Heart left ventricle (tissue), 16 donors: ENCODE measurements at regions not wholly inside any gene's neighbourhood (a gene's known extent, or its start where the extent isn't known, plus 50 kb on each side); places are given as distances from the start of the nearest gene placed in this dataset.
"Not testable (repeated sequence)": the region's sequence is repeated elsewhere in the genome, so short reads cannot be mapped to it uniquely, and the experiment has no call there.

ENCODE experiments used
- ATAC-seq, 4 donors: fragments of 200-7000 bp; cut with Tn5 transposase; one replicate each; pipeline ENCODE4 v1.9.1; 2020 to 2022; ENCODE audit warnings: moderate library complexity in 4 of 4, mild to moderate bottlenecking in 3 of 4, moderate number of reproducible peaks in 1 of 4
- DNase-seq, 5 donors: peaks; one replicate each; pipeline ENCODE4 v3.0.0-alpha.2; 2020
- H3K27ac ChIP-seq, 12 donors: fragments of 200-600 bp; sonication (generic) in 4 of 12; one replicate each; pipeline versions ENCODE4 v1.5.0 to v1.8.0; 2016 to 2022; ENCODE audit warnings: mild to moderate bottlenecking in 2 of 12
- H3K27me3 ChIP-seq, 9 donors: fragments of 200-600 bp; sonication (generic) in 2 of 9; one replicate each; pipeline versions ENCODE4 v1.5.1 to v1.8.0; 2016 to 2022; ENCODE audit warnings: mild to moderate bottlenecking in 3 of 9
- H3K36me3 ChIP-seq, 9 donors: fragments of 200-600 bp; sonication (generic) in 2 of 9; one replicate each; pipeline versions ENCODE4 v1.5.0 to v1.8.0; 2018 to 2022; ENCODE audit warnings: mild to moderate bottlenecking in 2 of 9
- H3K4me1 ChIP-seq, 12 donors: fragments of 200-600 bp; sonication (generic) in 4 of 12; one replicate each; pipeline versions ENCODE4 v1.5.0 to v1.8.0; 2016 to 2022; ENCODE audit warnings: mild to moderate bottlenecking in 3 of 12
- H3K4me3 ChIP-seq, 12 donors: fragments of 200-600 bp; sonication (generic) in 4 of 12; one replicate each; pipeline versions ENCODE4 v1.5.0 to v1.8.0; 2017 to 2022; ENCODE audit warnings: mild to moderate bottlenecking in 9 of 12, moderate library complexity in 4 of 12
- H3K9me3 ChIP-seq, 12 donors: fragments of 200-600 bp; sonication (generic) in 4 of 12; one replicate each; pipeline versions ENCODE4 v1.5.0 to v1.8.0; 2016 to 2022; ENCODE audit warnings: mild to moderate bottlenecking in 1 of 12
- CTCF ChIP-seq, 12 donors: fragments of 200-600 bp; sonication (generic) in 4 of 12; IDR thresholded peaks; one replicate each; pipeline versions ENCODE4 v1.5.0 to v1.8.0; 2018 to 2022; ENCODE audit warnings: antibody characterized with exemption in 12 of 12, mild to moderate bottlenecking in 5 of 12
- POLR2A ChIP-seq, 2 donors: fragments of 450-650 bp; IDR thresholded peaks; one replicate each; pipeline ENCODE4 v1.6.1; 2017; ENCODE audit warnings: antibody characterized with exemption in 2 of 2, mild to moderate bottlenecking in 2 of 2, moderate library complexity in 2 of 2
- WGBS, 4 donors: extraction: QIAGEN DNeasy Blood & Tissue Kit in 2 of 4; methylation state at CpG; one replicate each; pipeline versions ENCODE4 v1.1.5 to v1.1.7; 2013 to 2018; 5-methylcytosine and 5-hydroxymethylcytosine counted together
- intact Hi-C, 10 donors: fragments of 100-400 bp; cut with DNase I; formaldehyde crosslinking; loops; one replicate each; pipeline versions ENCODE4 v1.11.1 to v1.14.2; 2022
- donor health status: ischemic (EF 13 %, LVEDD 7.1; RV severe dilation, severe dysfunction).
- donor health status: healthy with polysubstance abuse.
- donor health status: DM: no; HTN: yes; CAD: no.
- donor health status: DM: no; HTN: no; CAD: no.
- donor health status: ischemic (EF 25% LVEDD 6.9; RV normal size, moderate dysfunction).
- donor health status: ischemic (EF 25% LVEDD 5.7; RV mildly dilated, moderate dysfunction).
- donor health status: healthy.
- donor health status: DM: yes; HTN: yes; CAD: no.
- donor health status: ischemic (EF 35%, LVEDD 5.7; RV mildly dilated, moderate dysfunction).
- donor health status: nonischemic (EF 11% LVEDD 7.7; RV severe dilation, severe dysfunction).
- donor health status: DM: yes; HTN: yes; CAD: no.
- donor health status: PGD.
- donor health status: ischemic (EF 29% LVEDD 5.4; RV normal size, mild dysfunction).
- donor health status: nonischemic (EF 23%, LVEDD 6.1; RV moderate dilation, normal function).

- DNase-seq (no peak), ATAC-seq (no peak)
- no peaks in the 10 kb centered on the region for H3K4me1 ChIP-seq
- no peak for TF ChIP-seq CTCF (IDR thresholded peaks at IDR 0.05)
- no peak for TF ChIP-seq POLR2A (IDR thresholded peaks at IDR 0.05)
- H3K9me3 ChIP-seq = peaks cover 0 to 3% (median 0%) of the 10 kb centered on the region in 12 donors
- H3K36me3 ChIP-seq = no peaks in the 10 kb centered on the region
- H3K27ac ChIP-seq = no peak overlapping the region
- WGBS, 4 donors = 56 to 77% (median 63%) methylated on average over 5 of the region's 5 CpGs
- intact Hi-C loops = no loop called here
- H3K4me3 ChIP-seq = no peak overlapping the region
- peaks cover 0 to 9% (median 0%) of the 10 kb centered on the region in 9 donors for H3K27me3 ChIP-seq
These were observed 75.0 kb upstream of the ALKAL2 start for GRCh38 chr2:362924-363323.

GRCh38 chr2:360124-360523 lies 72.2 kb upstream of the ALKAL2 start:
- DNase-seq = no peak
- H3K27me3 ChIP-seq = peaks cover 0 to 30% (median 0%) of the 10 kb centered on the region in 9 donors
- intact Hi-C loops = no loop called here

GRCh38 chr2:359047-359446 lies 71.2 kb upstream of the ALKAL2 start:
- Histone ChIP-seq H3K9me3 (peaks cover 0 to 3% (median 0%) of the 10 kb centered on the region in 12 donors), H3K27ac (no peak overlapping the region), H3K4me3 (no peak overlapping the region), H3K27me3 (peaks cover 0 to 35% (median 0%) of the 10 kb centered on the region in 9 donors), H3K4me1 (no peaks in the 10 kb centered on the region), H3K36me3 (no peaks in the 10 kb centered on the region)
- ATAC-seq (no peak), DNase-seq (no peak)
- TF ChIP-seq POLR2A (IDR thresholded peaks at IDR 0.05) (no peak), CTCF (IDR thresholded peaks at IDR 0.05) (no peak)
- 28 to 36% (median 32%) methylated on average over 5 of the region's 5 CpGs for WGBS, 4 donors
- intact Hi-C loops = no loop called here

More at GRCh38 chr2:360124-360523, 72.2 kb upstream of the ALKAL2 start:
- WGBS, 4 donors = 69 to 74% (median 70%) methylated on average over 4 of the region's 4 CpGs
- H3K9me3 ChIP-seq = peaks cover 0 to 3% (median 0%) of the 10 kb centered on the region in 12 donors
- ATAC-seq = no peak
- no peaks in the 10 kb centered on the region for H3K36me3 ChIP-seq
- H3K4me3 ChIP-seq = no peak overlapping the region
- TF ChIP-seq POLR2A (IDR thresholded peaks at IDR 0.05) (no peak), CTCF (IDR thresholded peaks at IDR 0.05) (no peak)
- no peak overlapping the region for H3K27ac ChIP-seq
- no peaks in the 10 kb centered on the region for H3K4me1 ChIP-seq

GRCh38 chr2:357811-358210 lies 69.9 kb upstream of the ALKAL2 start:
- H3K27ac ChIP-seq = no peak overlapping the region
- H3K27me3 ChIP-seq = peaks cover 0 to 35% (median 0%) of the 10 kb centered on the region in 9 donors
- no peaks in the 10 kb centered on the region for H3K36me3 ChIP-seq
- intact Hi-C loops = no loop called here
- TF ChIP-seq POLR2A (IDR thresholded peaks at IDR 0.05) = no peak
- TF ChIP-seq CTCF (IDR thresholded peaks at IDR 0.05) = no peak
- H3K9me3 ChIP-seq = peaks cover 0 to 3% (median 0%) of the 10 kb centered on the region in 12 donors
- H3K4me1 ChIP-seq = no peaks in the 10 kb centered on the region
- ATAC-seq (no peak), DNase-seq (no peak)
- WGBS, 4 donors = 53 to 67% (median 61%) methylated on average over 2 of the region's 2 CpGs
- H3K4me3 ChIP-seq = no peak overlapping the region

GRCh38 chr2:356304-356703 lies 68.4 kb upstream of the ALKAL2 start:
- H3K4me1 ChIP-seq, H3K27ac ChIP-seq, ATAC-seq, DNase-seq, H3K9me3 ChIP-seq, intact Hi-C loops, H3K36me3 ChIP-seq, H3K4me3 ChIP-seq: not testable (repeated sequence)
- 72 to 80% (median 76%) methylated on average over 21 of the region's 21 CpGs for WGBS, 4 donors
- peaks cover 0 to 34% (median 0%) of the 10 kb centered on the region in 9 donors for H3K27me3 ChIP-seq
